ENCODE measurements at regions not wholly inside any gene's neighbourhood (a gene's known extent, or its start where the extent isn't known, plus 50 kb on each side); places are given as distances from the start of the nearest gene placed in this dataset.

DNA sequence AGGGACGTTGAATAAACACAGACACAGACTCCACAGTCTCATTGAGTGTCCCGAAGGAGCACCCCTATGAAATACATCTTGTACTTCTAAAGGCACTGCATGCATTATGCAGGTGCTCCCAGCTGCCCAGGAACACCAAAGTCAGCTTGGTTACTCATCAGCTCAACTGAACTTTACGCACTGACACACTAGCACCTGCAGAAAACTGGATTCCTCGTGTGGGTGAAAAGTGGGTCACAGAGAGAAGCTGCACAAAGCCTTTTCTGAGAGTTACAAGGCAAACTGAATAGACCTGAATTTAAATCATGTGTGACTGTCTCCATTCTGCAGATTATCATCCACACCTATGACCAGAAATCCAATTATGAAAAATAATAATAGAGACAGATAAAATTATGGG is 527.5 kb upstream of the NBEA start:
- DNase-seq (ENCODE audit: low spot score) = no peak

DNA sequence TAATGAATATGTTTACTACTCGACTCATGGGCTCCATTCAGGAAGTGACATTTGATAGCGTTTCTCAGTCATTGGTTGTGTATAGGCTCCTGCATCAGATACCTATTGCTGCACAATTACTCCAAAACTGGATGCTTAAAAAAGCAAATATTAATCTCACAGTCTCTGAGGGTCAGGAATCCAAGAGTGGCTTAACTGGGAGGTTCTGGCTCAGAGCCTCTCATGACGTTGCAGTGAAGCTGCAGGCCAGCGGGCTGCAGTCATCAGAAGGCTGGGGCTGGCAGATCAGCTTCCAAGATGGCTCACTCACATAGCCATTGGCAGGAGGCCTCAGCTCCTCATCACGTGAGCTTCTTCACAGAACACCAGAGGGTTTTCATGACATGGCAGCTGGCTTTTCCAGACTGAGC is 525.1 kb upstream of the NBEA start:
- DNase-seq (ENCODE audit: low spot score) = peak; percentile 79

DNA sequence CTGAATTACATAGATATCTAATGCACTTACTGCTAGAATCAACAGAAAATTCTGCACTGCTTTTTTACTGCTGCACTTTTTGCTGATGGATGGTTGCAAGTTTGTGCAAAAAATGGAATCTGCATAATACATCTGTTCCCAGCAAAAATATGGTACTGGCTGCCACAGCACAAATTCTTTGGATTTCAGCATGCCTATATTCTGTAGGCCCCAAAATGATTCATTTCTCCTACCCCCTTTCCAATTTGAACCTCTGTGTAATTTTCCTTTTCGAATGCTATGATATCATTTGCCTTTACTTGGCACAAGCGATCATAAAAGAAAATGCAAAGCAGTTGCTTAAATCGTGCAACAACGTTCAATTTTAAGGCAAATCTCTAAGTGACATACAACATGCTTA is 524.2 kb upstream of the NBEA start:
- DNase-seq (ENCODE audit: low spot score) = no peak

DNA sequence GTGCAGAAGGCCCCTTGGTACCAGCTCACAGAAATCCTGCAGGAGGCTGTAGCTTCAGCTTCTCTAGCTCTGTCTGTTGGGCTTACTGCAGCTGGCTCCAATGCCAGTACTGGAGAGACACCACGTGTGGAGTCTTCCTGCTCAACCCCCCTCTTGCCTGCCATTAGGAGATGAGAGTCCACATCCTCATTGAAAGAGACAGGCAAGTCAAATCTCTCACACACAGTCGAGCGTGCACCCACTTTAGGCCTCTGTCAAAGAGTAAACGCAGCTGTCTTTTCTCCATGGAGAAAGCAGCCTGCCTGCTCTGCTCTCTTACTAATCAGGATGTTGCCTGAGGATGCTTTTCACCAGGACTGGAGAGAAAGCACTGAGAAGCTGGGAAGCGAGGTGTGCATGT is 523.0 kb upstream of the NBEA start:
- no peak for DNase-seq (ENCODE audit: low spot score)

DNA sequence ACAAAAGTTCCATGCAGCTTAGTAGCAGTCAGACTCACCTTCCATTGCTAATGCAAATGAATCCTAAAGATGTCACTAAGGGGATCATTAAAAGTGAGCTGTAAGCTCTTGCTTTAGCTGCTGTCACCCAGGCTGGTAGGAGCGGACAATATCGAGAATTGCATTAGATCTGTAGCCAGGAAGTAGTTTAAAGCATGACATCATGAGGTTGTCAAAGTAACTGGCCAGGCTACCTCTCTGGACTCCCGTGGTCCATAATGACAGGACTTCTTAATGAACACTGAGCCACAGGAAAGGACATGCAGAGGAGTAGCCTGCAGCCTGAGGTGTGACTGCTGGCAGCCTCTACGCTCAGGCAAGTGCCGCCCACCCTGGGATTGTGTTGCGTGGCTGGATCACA is 522.3 kb upstream of the NBEA start:
- DNase-seq (ENCODE audit: low spot score) = no peak

DNA sequence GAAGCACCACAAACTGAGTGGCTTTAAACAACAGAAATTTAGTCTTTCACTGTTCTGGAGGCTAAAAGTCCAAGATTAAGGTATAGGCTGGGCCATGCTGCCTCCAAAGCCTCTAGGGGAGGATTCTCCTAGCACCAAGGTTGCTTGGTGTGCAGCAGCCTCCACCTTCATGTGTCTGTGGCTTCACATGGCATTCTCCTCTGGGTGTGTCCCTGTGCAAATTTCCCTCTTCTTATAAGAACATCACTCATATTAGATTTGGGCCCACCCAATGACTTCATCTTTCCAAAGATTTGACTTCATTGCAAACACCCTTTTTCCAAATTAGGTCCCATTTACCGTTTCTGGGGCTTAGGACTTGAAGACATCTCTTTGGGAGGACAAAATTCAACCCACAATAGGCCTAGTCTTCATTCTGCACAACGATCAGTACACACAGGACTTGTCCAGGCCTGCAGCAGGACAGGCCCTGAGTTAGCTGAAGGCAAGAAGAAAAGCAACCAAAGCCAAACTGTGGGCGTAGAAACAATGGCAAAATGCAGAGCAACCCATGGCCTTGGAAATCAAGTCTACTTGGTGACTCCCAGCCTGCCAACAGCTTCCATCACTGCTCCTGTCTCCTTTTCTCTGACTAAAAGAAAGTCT is 521.2 kb upstream of the NBEA start:
- peak; percentile 6 for DNase-seq (ENCODE audit: low spot score)

DNA sequence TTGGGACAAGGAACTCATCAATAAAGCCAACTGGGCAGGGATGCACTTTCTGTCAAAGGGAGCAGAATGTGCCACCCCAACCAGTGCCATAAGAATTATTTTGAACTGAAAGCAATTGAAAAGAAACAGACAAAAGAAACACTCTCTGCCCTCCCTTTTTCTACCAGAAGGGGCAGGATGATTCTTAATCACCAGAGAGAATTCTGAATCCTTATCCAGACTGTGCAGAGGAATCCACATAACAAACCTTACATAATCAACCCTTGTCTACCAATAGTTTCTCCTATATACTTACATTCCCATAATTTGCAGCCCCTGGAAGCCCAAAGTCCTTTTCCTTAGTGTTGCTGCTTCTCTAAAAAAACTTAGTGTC is 520.7 kb upstream of the NBEA start:
- no peak for DNase-seq (ENCODE audit: low spot score)

DNA sequence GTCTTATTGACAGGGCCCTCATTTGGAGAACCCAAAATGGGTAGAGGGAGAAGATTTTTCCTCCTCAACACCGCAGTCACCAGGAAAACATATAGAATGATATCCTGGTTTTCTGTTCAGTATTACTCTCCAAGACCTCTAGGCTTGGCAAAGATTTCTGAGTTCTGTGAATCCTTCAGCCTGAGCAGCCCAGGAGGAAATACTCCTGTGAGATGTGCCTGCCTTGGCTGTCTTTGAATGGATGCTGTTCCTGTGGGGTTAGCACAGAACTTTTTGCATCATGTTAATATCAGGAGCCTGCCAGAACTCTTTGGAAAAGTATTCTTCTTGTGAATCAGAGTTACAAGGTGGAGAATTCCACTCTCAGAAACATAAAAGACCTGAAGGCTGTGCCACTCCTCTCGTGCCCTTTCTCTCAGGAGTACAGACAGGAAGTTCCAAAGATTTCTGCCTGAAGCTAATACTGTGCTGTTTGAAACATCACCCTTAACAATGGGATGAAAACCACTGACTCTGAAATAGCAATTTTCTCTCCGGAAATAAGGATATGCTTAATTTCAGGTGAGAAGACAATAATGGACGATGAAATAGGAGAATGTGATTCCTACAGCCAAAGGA is 520.1 kb upstream of the NBEA start:
- no peak for DNase-seq (ENCODE audit: low spot score)

DNA sequence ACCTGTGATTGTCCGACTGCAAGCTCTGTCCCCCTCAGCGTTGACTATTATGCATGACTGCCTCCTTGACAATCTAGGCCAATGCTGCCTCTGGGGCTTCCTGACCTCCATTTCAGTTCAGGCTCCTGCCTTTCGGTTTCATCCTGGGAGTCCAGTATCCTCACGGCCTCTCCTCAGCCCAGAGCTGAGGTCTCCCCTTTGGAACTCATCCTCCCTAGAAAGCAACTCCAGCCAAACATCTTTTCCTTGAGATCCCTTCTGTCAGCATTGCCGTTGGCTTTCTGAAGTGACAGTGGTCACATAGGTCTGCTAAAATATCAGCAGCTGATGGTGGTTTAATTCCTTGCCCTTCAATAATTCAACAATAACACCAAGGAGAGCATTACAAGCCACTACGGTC is 519.1 kb upstream of the NBEA start:
- no peak for DNase-seq (ENCODE audit: low spot score)

DNA sequence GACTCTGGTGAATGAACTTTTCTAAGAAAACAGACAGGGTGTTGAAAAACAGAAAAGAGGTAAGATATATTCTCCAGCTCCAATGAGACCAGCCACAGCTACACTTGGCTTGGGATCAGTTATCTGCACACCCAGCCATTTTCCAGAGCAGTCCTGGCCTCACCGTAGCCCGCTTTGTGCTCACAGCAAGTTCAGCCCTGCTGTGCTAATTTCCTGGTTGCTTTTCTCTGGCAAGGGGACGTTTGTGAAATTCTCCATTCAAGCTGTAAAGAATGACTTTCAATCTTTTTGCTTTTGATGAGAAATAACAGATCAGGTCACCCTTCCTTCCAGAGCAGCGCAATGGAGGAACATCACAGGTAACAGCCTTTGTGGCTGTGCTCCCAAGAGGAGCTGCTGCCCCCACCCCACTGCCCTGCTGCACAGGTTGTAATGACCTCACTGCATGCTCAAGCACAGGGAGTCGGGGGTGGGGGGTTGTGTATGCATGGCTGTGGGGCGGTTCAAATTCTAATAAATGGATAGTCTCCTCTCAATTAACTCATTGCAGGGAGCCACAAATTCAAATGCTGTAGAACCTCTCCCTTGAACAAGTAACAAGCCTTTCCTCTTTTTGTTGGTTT is 516.6 kb upstream of the NBEA start:
- DNase-seq (ENCODE audit: low spot score) = no peak

DNA sequence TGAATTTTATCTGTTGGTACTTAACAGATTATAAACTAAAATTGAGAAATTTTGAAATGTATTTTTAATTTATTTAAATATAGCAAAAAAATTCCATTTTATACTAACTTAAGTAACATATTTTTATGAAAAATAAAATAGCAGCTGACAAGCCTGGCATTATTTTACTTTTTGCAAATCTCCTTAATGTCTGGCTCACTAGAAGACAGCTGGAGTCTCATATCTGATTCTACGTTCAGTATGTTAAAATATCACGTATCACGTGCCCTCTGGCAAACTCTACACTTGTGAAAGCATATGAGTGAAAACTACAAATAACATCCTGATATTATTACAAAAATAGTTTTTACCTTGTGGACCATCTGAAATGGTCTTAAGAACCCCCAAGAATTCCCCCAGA is 513.2 kb upstream of the NBEA start:
- DNase-seq (ENCODE audit: low spot score) = no peak

DNA sequence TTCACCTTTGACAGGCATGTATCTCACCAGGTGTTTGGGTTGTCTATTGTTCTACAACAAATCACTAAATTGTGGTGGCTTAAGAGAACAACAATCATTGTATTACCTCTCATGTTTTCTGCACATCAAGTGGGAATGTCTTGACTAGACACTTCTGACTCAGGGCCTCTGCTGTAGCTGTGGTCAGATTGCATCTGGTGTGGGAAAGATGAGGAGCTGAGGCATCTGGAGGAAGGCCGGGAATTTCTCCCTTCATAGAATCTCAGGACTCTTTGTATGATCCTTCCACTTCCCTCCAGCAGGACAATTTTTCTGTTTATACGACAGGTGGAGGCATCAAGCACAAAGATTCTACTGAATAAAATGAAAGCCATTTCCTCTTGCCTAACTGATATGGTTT is 511.8 kb upstream of the NBEA start:
- DNase-seq (ENCODE audit: low spot score) = no peak

DNA sequence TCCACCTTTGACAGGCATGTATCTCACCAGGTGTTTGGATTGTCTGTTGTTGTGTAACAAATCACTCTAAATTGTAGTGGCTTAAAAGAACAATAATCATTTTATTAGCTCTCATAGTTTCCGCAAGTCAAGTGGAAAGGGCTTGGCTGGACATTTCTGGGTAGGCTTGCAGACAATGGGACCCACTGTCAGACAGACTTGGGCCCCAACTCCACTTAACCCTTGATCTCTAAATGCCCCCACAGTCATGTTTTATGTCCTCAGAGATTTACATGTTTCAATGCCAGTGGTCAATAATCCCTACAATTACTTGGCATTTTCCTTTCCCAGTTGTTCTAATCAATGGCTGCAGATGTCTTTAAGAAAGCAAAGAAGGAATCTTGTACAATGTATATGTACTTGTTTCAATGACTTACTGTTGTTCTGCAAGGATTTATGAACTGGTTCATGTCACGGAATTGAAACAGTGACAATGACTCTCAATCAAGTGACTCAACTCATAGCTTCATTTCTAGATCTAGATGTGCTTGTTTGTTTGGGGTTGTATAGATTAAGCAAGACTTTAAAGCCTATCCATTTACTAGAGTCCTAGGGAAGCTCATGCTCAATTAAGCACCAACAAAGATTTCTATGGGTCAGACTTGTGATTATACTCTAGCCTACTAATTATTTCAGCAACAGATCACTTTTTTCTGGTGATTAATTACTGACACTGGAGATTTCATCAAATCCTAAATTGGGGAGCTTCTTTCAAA is 510.1 kb upstream of the NBEA start:
- no peak for DNase-seq (ENCODE audit: low spot score)

DNA sequence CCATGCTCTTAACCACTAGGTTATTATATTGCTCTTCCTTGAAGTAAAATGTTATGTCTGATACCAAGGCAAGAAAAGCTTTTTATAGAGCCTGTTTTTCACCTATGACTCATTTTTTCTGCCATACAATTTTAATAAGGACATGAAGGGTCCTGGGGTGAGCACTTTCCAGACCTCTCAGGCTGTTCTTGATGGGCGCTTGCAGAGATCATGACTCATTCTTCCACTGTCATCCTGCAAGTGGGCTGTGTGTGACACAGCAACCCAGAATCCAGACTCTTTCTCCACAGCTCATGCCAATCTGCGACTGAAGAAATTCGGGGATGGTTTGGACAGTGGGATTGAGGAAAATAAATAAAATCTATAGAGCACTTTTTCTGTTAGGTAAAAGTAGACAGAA is 506.7 kb upstream of the NBEA start:
- DNase-seq (ENCODE audit: low spot score) = no peak

DNA sequence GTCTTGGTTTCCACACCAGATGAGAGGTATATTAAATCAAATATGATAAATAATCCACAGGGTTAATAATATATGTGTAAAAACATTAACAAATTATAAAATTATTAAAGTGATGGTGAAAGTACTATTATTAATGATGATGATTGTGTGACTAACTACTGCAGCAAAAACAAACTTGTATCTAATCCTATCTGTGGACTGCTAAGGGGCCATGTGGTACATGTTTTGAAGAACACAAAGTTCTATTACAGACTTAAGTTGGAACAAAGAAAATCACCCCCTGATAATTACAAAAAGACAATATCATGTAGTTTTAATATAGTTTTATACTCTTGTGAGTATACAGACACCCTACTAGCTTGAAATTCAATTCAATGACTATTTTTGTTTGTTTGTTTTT is 504.2 kb upstream of the NBEA start:
- DNase-seq (ENCODE audit: low spot score) = no peak

DNA sequence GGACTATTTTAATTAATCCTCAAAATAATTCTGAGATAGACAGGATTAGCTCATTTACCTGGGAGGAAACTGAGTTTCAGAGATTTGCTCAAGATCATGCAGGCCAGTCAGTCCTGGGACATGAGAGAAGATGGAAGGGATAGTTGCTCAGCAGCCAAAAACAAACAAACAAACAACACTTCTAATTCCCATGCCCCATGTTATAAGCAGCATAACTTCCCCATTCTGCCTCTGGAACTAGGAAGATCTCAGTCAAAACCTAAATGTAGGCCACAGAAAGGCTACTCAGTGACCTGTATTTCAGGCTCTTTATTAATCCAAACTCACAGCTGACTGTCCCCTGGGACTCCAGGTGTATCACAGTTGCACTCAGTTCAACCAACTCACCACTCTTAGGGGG is 489.2 kb upstream of the NBEA start:
- no peak for DNase-seq (ENCODE audit: low spot score)

DNA sequence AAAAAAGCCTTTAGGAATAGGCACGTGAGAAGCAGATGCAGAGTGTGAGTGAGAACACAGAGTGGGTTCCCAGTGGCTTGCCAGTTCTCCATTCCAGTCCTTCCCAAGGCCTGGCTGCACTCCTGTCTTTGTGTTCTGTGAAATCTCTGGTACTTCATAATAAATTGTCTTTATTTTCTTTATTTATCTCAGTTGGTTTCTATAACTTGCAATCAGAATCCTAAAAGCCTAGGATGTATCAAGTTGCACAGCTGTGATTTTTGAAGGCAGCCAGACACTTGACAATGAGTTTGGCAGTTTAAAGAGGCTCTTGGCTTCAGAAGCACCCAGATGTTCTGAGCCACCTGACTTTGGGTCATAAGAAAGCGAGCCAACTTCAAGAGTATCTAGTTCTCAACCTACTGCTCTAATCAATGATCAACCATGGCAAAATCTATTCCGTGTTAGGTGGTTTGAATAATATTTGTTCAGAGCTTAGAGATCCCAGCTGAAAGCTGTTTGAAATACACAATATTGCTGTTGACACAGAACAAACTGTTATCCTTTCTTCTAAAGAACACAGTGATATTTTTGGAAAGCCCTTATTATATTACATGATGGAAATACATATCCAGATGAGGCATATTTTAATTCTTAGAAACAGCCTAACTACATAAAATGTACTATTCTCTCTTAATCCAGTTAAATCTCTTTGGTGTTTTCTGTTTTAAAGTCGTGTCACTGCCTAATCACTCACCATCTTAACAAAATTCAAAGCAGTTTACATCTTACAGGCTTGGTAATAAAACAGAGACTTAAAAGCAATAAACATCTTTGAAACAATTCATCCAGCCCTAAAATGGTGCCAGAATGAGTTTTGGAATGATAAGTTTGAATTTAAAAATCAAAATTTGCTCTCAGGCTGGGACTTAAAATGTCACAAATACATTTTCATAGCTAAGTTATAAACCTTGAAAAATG is 483.0 kb upstream of the NBEA start:
- no peak for DNase-seq (ENCODE audit: low spot score)

DNA sequence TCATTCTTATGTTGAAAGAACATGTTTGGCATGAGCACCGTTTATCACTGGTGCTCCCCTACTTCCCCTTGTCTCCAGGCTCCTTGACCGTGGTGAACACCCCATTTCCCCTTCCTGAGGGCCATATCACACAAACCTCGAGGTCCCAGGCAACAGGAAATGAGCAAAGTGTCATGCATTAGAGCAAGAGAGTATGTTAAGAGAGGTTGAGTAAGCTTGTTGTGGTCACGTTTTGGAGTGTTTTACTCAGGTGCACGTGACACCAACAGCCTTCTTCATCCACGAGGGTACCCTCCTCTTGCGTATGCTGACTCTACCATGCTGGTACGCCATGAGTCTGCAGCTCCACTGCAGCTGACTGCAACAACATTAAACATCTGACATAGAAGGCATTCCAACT is 482.2 kb upstream of the NBEA start:
- no peak for DNase-seq (ENCODE audit: low spot score)

DNA sequence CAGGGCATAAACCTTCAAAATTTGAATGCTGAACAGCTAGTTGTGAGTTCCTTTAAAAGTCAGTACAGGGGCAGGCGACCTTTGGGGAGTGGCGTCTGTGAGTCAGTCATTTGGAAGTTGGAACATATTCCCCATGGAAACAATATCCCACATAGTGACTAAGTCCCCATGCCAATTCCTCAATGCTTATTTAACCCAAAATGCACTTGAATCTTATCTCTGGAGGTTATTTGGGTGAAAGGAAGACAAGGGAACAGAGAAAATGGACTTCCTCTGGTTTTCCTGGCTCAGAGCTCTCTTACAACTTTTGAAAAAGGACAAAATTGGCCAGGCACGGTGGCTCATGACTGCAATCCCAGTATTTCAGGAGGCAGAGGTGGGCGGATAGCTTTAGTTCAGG is 479.2 kb upstream of the NBEA start:
- no peak for DNase-seq (ENCODE audit: low spot score)

DNA sequence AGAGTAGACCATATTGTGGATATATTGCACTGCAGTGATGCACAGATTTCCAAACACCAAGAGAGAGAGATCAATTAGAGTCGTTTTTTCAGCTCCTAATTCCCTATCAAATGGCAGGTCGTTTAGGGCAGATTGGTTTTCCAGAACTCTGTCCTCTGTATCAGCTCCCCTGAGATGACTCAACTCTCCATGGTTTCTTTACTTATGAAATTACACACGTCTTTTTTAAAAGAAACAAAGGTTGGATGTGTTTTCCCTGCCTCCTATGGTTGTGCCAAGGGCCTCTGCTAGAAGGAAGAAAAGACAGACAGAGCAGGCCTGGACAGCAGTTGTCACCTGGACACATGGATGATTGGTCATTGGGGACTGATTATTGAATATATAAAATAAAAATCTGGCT is 478.1 kb upstream of the NBEA start:
- DNase-seq (ENCODE audit: low spot score) = no peak

DNA sequence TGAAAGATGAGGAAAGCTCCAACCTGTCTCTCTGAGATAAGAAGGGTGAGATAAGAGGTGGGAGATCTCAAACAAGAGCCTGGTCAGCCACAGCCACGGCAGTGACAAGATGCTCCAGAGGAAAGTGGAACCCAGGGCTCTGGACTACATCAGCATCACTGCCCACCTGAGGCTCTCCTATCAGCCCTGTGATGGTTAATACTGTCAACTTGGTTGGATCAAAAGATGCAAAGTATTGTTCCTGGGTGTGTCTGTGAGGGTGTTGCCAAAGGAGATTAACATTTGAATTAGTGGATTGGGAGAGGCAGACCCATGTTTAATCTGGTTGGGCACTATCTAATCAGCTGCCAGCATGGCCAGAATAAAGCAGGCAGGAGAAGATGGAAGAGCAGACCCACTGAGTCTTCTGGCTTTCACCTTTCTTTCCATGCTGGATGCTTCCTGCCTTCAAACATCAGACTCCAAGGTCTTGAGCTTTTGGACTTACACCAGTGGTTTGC is 476.6 kb upstream of the NBEA start:
- no peak for DNase-seq (ENCODE audit: low spot score)

DNA sequence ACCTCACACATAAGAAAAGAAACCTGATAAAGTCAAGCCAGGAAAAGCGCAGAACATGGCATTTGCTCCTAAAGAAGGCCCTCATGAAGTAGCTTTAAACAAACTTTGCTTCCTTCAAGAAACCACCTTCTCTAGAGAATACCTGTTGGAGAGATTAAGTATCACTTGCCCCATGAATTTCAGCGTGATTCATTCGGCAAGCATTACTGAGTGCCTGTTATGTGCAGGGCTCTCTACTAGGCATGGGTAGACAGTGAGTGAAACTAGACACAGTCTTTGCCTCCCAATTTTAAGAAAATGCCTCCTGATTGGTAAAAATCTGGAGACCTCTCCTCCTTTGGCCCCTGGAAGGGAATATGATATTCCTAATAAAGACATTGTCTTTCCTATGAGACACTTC is 475.8 kb upstream of the NBEA start:
- DNase-seq (ENCODE audit: low spot score) = no peak

All from globus pallidus (tissue), 1 donor.